GM12878 (cell line): ENCODE measurements at regions not wholly inside any gene's neighbourhood (a gene's known extent, or its start where the extent isn't known, plus 50 kb on each side); places are given as distances from the start of the nearest gene placed in this dataset.

Source experiments
- BRCA1 ChIP-seq: IDR thresholded peaks from 2 replicates; pipeline ENCODE4 v1.6.1; 2011; ENCODE audit warnings: low read depth, low read length, improper control_type of control experiment
- CREM ChIP-seq: IDR thresholded peaks from 2 replicates; pipeline ENCODE4 v1.6.1; 2014; ENCODE audit warnings: antibody characterized with exemption, low read depth
- E2F4 ChIP-seq: IDR thresholded peaks from 2 replicates; pipeline ENCODE4 v1.6.1; 2012; ENCODE audit warnings: low read depth, low read length, improper control_type of control experiment
- EZH2 ChIP-seq: IDR thresholded peaks from 2 replicates; pipeline ENCODE4 v1.6.1; 2012; ENCODE audit warnings: low read depth, mild to moderate bottlenecking, control low read depth, inconsistent platforms, low read length, borderline replicate concordance; ENCODE audit not compliant: control insufficient read depth
- PAX8 ChIP-seq: fragments of 450-650 bp; IDR thresholded peaks from 2 replicates; pipeline ENCODE4 v1.6.1; 2017; ENCODE audit warnings: mild to moderate bottlenecking, moderate library complexity
- POLR2A ChIP-seq: IDR thresholded peaks from 2 replicates; pipeline ENCODE4 v1.6.1; 2011; ENCODE audit warnings: low read depth, mild to moderate bottlenecking, low read length
- RAD21 ChIP-seq: IDR thresholded peaks from 2 replicates; pipeline ENCODE4 v1.6.1; 2011; ENCODE audit warnings: mild to moderate bottlenecking, low read depth, low read length, moderate library complexity; ENCODE audit not compliant: insufficient read depth
- TF ChIP-seq, protein P1 (sequence below), 3 experiments: IDR thresholded peaks in 2 of 3; conservative IDR thresholded peaks in 1 of 3; 2 replicates each; pipeline ENCODE4 v1.5.1; 2011; ENCODE audit warnings: low read depth in 3 of 3, low read length in 3 of 3, mild to moderate bottlenecking in 3 of 3, control low read depth in 2 of 3, moderate library complexity in 2 of 3, inconsistent platforms in 1 of 3, mixed read lengths in 1 of 3; ENCODE audit not compliant: control insufficient read depth in 2 of 3, insufficient read depth in 1 of 3; ENCODE audit errors: extremely low read depth in 1 of 3
- TF ChIP-seq, protein P2 (sequence below): IDR thresholded peaks from 2 replicates; pipeline ENCODE4 v1.6.1; 2012; ENCODE audit warnings: low read depth, low read length, improper control_type of control experiment

- TF ChIP-seq, protein P1, sequence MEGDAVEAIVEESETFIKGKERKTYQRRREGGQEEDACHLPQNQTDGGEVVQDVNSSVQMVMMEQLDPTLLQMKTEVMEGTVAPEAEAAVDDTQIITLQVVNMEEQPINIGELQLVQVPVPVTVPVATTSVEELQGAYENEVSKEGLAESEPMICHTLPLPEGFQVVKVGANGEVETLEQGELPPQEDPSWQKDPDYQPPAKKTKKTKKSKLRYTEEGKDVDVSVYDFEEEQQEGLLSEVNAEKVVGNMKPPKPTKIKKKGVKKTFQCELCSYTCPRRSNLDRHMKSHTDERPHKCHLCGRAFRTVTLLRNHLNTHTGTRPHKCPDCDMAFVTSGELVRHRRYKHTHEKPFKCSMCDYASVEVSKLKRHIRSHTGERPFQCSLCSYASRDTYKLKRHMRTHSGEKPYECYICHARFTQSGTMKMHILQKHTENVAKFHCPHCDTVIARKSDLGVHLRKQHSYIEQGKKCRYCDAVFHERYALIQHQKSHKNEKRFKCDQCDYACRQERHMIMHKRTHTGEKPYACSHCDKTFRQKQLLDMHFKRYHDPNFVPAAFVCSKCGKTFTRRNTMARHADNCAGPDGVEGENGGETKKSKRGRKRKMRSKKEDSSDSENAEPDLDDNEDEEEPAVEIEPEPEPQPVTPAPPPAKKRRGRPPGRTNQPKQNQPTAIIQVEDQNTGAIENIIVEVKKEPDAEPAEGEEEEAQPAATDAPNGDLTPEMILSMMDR (IDR thresholded peaks at IDR 0.05 in 2 of 3, conservative IDR thresholded peaks at IDR 0.05 in 1 of 3; ENCODE audit: control insufficient read depth in 2 of 3, extremely low read depth in 1 of 3, insufficient read depth in 1 of 3, low read depth in 3 of 3, low read length in 3 of 3) = no peak
- TF ChIP-seq CREM (no peak), EZH2 (no peak), BRCA1 (no peak), E2F4 (no peak), PAX8 (no peak), POLR2A (no peak), RAD21 (no peak)
- TF ChIP-seq, protein P2, sequence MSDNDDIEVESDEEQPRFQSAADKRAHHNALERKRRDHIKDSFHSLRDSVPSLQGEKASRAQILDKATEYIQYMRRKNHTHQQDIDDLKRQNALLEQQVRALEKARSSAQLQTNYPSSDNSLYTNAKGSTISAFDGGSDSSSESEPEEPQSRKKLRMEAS = no peak
These were observed 155.3 kb upstream of the CDKN3 start for GRCh38 chr14:54241517-54241916.
